HCT116 (cell line): ENCODE measurements at regions not wholly inside any gene's neighbourhood (a gene's known extent, or its start where the extent isn't known, plus 50 kb on each side); places are given as distances from the start of the nearest gene placed in this dataset.

Source experiments
- ATAC-seq: fragments of 200-7000 bp; cut with Tn5 transposase; 2 replicates; pipeline ENCODE4 v1.9.1; 2020; ENCODE audit warnings: mild to moderate bottlenecking, moderate library complexity
- BruUV-seq: library from RNA; stranded (reverse); fragments of 400-500 nt; replicated peaks from 2 replicates; lab custom pipeline; 2021; lab: Mats Ljungman, UMichigan
- CTCF ChIA-PET: fragments of 300-600 bp; sonication (Branson Sonifier 250); formaldehyde crosslinking; loops from one replicate; lab custom pipeline; 2021; ENCODE audit warnings: antibody characterized with exemption; lab: Charles Lee
- POLR2A ChIA-PET: fragments of 300-600, 350-600 bp; sonication (Branson Sonifier 250); formaldehyde crosslinking; loops from one replicate; lab custom pipeline; 2021; ENCODE audit warnings: antibody characterized with exemption; lab: Charles Lee
- RAD21 ChIA-PET, 2 experiments: fragments of 300-600 bp; sonication (Branson Sonifier 250); formaldehyde crosslinking; loops; one replicate each; lab custom pipeline; 2023; ENCODE audit warnings: low total read pairs in 2 of 2; ENCODE audit not compliant: uncharacterized antibody in 2 of 2, unreplicated experiment in 2 of 2, low non-redundant PET in 1 of 2; lab: Charles Lee
- DNase-seq: peaks from one replicate; pipeline ENCODE4 v3.0.0-alpha.2; 2010; ENCODE audit warnings: low read depth, low spot score
- H2AFZ ChIP-seq: fragments of 200-600 bp; shearing (Covaris generic), sonication (generic); 2 replicates; pipeline ENCODE4 v1.6.1; 2017; ENCODE audit warnings: low read depth, mixed run types, mixed read lengths, antibody characterized with exemption, low read length; ENCODE audit not compliant: poor library complexity, severe bottlenecking
- H3K27ac ChIP-seq: 2 replicates; pipeline ENCODE4 v1.5.1; 2012; ENCODE audit warnings: low read depth, low read length
- H3K27me3 ChIP-seq: fragments of 200-600 bp; sonication (generic); 2 replicates; pipeline ENCODE4 v1.6.1; 2016; ENCODE audit warnings: mixed run types, low read length, mixed read lengths; ENCODE audit not compliant: insufficient read depth
- H3K36me3 ChIP-seq, 2 experiments: fragments of 200-500 bp in 1 of 2; fragments of 200-600 bp in 1 of 2; sonication (Bioruptor generic) in 1 of 2; sonication (generic) in 1 of 2; 2 replicates each; pipeline versions ENCODE4 v1.5.1 to v1.6.1; 2014 to 2016; ENCODE audit warnings: low read length in 2 of 2, inconsistent platforms in 1 of 2, mixed read lengths in 1 of 2, mixed run types in 1 of 2; ENCODE audit not compliant: insufficient read depth in 2 of 2, control insufficient read depth in 1 of 2
- H3K4me1 ChIP-seq, 2 experiments: fragments of 200-600 bp in 1 of 2; sonication (generic) in 1 of 2; 2 replicates each; pipeline versions ENCODE4 v1.5.1 to v1.6.1; 2012 to 2017; ENCODE audit warnings: low read length in 2 of 2, inconsistent platforms in 1 of 2, mild to moderate bottlenecking in 1 of 2, mixed read lengths in 1 of 2, mixed run types in 1 of 2, moderate library complexity in 1 of 2; ENCODE audit not compliant: insufficient read depth in 2 of 2, control insufficient read depth in 1 of 2
- H3K4me2 ChIP-seq: fragments of 200-600 bp; sonication (generic); 2 replicates; pipeline ENCODE4 v1.6.1; 2017; ENCODE audit warnings: mixed run types, low read length, mixed read lengths
- H3K4me3 ChIP-seq, 2 experiments: fragments of 200-600 bp in 1 of 2; sonication (generic) in 1 of 2; replicated peaks in 1 of 2; 2 replicates each; pipeline ENCODE4 v1.5.1; 2011 to 2016; ENCODE audit warnings: low read length in 2 of 2, control low read depth in 1 of 2, low read depth in 1 of 2, mild to moderate bottlenecking in 1 of 2, mixed read lengths in 1 of 2, mixed run types in 1 of 2
- H3K79me2 ChIP-seq: fragments of 200-600 bp; sonication (generic); 2 replicates; pipeline ENCODE4 v1.6.1; 2017; ENCODE audit warnings: mild to moderate bottlenecking, mixed run types, low read length, moderate library complexity, mixed read lengths; ENCODE audit not compliant: insufficient read depth
- H3K9ac ChIP-seq: fragments of 200-600 bp; sonication (generic); 2 replicates; pipeline ENCODE4 v1.6.1; 2016; ENCODE audit warnings: low read length, mixed read lengths
- H3K9me2 ChIP-seq: fragments of 200-600 bp; sonication (generic), shearing (Covaris generic); 2 replicates; pipeline ENCODE4 v1.6.1; 2017; ENCODE audit warnings: mixed run types, mild to moderate bottlenecking, moderate library complexity; ENCODE audit not compliant: insufficient read depth
- H3K9me3 ChIP-seq, 2 experiments: fragments of 200-500 bp in 1 of 2; fragments of 200-600 bp in 1 of 2; sonication (Bioruptor generic) in 1 of 2; sonication (generic) in 1 of 2; 2 replicates each; pipeline ENCODE4 v1.6.1; 2014 to 2017; ENCODE audit warnings: low read length in 2 of 2, mixed read lengths in 2 of 2, inconsistent platforms in 1 of 2, low read depth in 1 of 2, mild to moderate bottlenecking in 1 of 2, mixed run types in 1 of 2, moderate library complexity in 1 of 2; ENCODE audit not compliant: control insufficient read depth in 1 of 2, insufficient read depth in 1 of 2
- H4K20me1 ChIP-seq: fragments of 200-600 bp; sonication (generic), shearing (Covaris generic); 2 replicates; pipeline ENCODE4 v1.6.1; 2017; ENCODE audit warnings: mixed run types, mild to moderate bottlenecking, moderate library complexity; ENCODE audit not compliant: insufficient read depth
- CEBPB ChIP-seq: IDR thresholded peaks from 2 replicates; pipeline ENCODE4 v1.6.1; 2012; ENCODE audit warnings: low read depth
- EGR1 ChIP-seq: IDR thresholded peaks from 2 replicates; pipeline ENCODE4 v1.6.1; 2012; ENCODE audit warnings: low read depth
- ELF1 ChIP-seq: IDR thresholded peaks from 2 replicates; pipeline ENCODE4 v1.6.1; 2012; ENCODE audit warnings: low read depth, borderline replicate concordance
- EZH2phosphoT487 ChIP-seq: fragments of 200-600 bp; IDR thresholded peaks from 2 replicates; pipeline ENCODE4 v1.6.1; 2018; ENCODE audit warnings: antibody characterized with exemption, borderline replicate concordance
- FOSL1 ChIP-seq: IDR thresholded peaks from 2 replicates; pipeline ENCODE4 v1.6.1; 2012; ENCODE audit warnings: low read depth
- JUND ChIP-seq: IDR thresholded peaks from 2 replicates; pipeline ENCODE4 v1.6.1; 2012
- RAD21 ChIP-seq: IDR thresholded peaks from 2 replicates; pipeline ENCODE4 v1.6.1; 2012; ENCODE audit warnings: low read depth, mild to moderate bottlenecking
- REST ChIP-seq: IDR thresholded peaks from 2 replicates; pipeline ENCODE4 v1.6.1; 2012; ENCODE audit warnings: low read depth
- SIN3A ChIP-seq: IDR thresholded peaks from 2 replicates; pipeline ENCODE4 v1.6.1; 2012; ENCODE audit warnings: low read depth
- SP1 ChIP-seq: IDR thresholded peaks from 2 replicates; pipeline ENCODE4 v1.6.1; 2012; ENCODE audit warnings: low read depth
- SRF ChIP-seq: IDR thresholded peaks from 2 replicates; pipeline ENCODE4 v1.6.1; 2012; ENCODE audit warnings: low read depth
- YY1 ChIP-seq: IDR thresholded peaks from 2 replicates; pipeline ENCODE4 v1.6.1; 2011; ENCODE audit warnings: low read length, low read depth, moderate library complexity, mild to moderate bottlenecking; ENCODE audit not compliant: insufficient replicate concordance; ENCODE audit errors: extremely low read depth
- ZNF274 ChIP-seq: fragments of 200-500 bp; sonication (Bioruptor generic); IDR thresholded peaks from 2 replicates; pipeline ENCODE4 v1.6.1; 2014; ENCODE audit warnings: mild to moderate bottlenecking, low read depth, low read length, inconsistent platforms
- intact Hi-C: fragments of 100-400 bp; cut with micrococcal nuclease; formaldehyde crosslinking; loops from 2 replicates; pipeline ENCODE4 v1.10.0; 2022
- TF ChIP-seq, protein P1 (sequence below): IDR thresholded peaks from 2 replicates; pipeline ENCODE4 v1.6.1; 2012
- TF ChIP-seq, protein P2 (sequence below): IDR thresholded peaks from 2 replicates; pipeline ENCODE4 v1.6.1; 2012

DNA sequence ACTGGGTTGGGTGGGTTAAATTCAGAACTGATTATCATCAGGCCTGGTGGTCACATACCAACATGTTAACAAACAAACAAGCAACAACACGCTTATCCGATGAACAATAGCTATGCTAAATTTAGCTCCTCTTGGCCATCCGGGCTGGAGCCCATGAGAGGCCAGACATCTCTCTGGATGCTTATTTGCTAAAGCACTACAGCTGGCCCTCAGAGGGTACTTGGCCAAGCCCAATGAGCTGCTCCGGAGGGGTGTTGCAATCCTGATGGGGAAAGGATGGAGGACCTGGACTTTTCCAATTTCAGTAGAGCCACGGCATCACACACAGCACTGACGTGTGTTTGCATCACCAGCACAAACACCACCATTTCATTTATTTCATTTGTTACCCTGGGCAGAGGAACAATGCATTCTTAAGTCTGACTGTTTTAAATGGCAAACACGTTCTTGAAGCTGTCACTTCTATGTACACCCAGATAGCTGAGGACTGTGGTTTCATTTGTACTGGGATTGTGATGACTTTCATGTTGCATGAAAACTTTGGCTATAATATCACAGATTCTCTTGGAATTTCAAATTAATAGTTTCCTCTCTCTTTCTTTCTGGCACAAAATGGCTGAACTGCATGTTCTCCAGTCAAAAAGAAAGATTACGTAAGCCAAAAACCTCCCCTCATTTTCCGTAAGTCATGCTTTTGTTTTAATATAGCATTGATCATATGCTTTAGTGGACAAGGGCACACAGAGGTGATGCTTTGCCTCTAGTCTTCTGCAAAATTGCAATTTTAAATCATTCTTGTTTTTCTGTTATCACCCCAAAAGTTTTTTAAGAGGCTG lies 359.8 kb upstream of the KAZN start (continued):
- TF ChIP-seq, protein P1, sequence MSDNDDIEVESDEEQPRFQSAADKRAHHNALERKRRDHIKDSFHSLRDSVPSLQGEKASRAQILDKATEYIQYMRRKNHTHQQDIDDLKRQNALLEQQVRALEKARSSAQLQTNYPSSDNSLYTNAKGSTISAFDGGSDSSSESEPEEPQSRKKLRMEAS = no peak
- TF ChIP-seq SIN3A (no peak), ELF1 (no peak), CEBPB (no peak), ZNF274 (no peak), SRF (no peak)
- TF ChIP-seq, protein P2, sequence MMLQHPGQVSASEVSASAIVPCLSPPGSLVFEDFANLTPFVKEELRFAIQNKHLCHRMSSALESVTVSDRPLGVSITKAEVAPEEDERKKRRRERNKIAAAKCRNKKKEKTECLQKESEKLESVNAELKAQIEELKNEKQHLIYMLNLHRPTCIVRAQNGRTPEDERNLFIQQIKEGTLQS = no peak
- TF ChIP-seq, all 23 proteins: peak for 0

DNA sequence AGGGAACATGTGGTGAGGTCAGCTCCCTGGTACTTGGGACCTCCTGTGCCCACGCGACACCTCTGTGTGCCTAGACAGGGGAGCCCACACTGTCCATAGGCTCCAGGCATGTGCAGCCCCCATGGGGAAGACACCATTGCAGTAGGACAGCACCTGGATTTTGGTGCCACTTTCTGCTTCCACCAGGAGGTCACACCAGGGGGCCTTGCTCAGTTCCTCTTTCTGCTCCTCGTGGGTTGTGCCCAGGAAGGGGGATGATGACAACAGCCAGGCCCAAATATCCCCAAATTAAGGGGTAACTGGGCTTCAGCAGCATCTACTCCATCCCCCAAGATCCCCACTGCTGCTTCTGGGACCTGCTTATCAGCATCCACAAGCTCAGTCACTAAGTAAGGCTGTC lies 358.2 kb upstream of the KAZN start:
- Histone ChIP-seq H3K27me3 (peaks cover 3% of the 10 kb centered on the region), H3K4me3 (no peak overlapping the region), H3K79me2 (no peaks in the 10 kb centered on the region), H3K27ac (no peak overlapping the region), H3K9me2 (no peaks in the 10 kb centered on the region), H3K9me3 (no peaks in the 10 kb centered on the region), H3K4me1 (no peaks in the 10 kb centered on the region), H2AFZ (no peak overlapping the region), H3K4me2 (no peak overlapping the region), H3K9ac (no peak overlapping the region), H3K36me3 (no peaks in the 10 kb centered on the region), H4K20me1 (no peaks in the 10 kb centered on the region)
- no peak for DNase-seq
- ChIA-PET POLR2A (no interaction called here), RAD21 (no interaction called here), CTCF (no interaction called here)
- ATAC-seq = no peak
- BruUV-seq = no TSS peak
- intact Hi-C loops = no loop called here
- no peak for TF ChIP-seq SP1
- TF ChIP-seq ELF1 = no peak
- no peak for TF ChIP-seq EGR1
- no peak for TF ChIP-seq FOSL1
- TF ChIP-seq RAD21 = no peak
- no peak for TF ChIP-seq JUND
- no peak for TF ChIP-seq CEBPB
- TF ChIP-seq EZH2phosphoT487 = no peak
- no peak for TF ChIP-seq REST
- no peak for TF ChIP-seq YY1
- TF ChIP-seq, protein P1 = no peak
- TF ChIP-seq SRF = no peak
- TF ChIP-seq, all 23 proteins: peak for 0
